Trophoblast cell (in vitro differentiated cells and primary cell): ENCODE measurements at regions not wholly inside any gene's neighbourhood (a gene's known extent, or its start where the extent isn't known, plus 50 kb on each side); places are given as distances from the start of the nearest gene placed in this dataset.

Source experiments
- DNase-seq, 2 donors: peaks; one replicate each; pipeline ENCODE4 v3.0.0-alpha.2; 2016
- H2AFZ ChIP-seq: 2 replicates; pipeline ENCODE4 v1.6.1; 2013; ENCODE audit warnings: low read length, moderate library complexity, mild to moderate bottlenecking; ENCODE audit not compliant: insufficient read depth, poor library complexity
- H2AK5ac ChIP-seq: 2 replicates; pipeline ENCODE4 v1.6.1; 2013; ENCODE audit warnings: mild to moderate bottlenecking, low read length
- H2BK120ac ChIP-seq: 2 replicates; pipeline ENCODE4 v1.6.1; 2013; ENCODE audit warnings: low read length, mild to moderate bottlenecking, moderate library complexity; ENCODE audit not compliant: insufficient read depth, poor library complexity
- H2BK12ac ChIP-seq: 2 replicates; pipeline ENCODE4 v1.6.1; 2013; ENCODE audit warnings: mild to moderate bottlenecking, low read length, moderate library complexity
- H2BK5ac ChIP-seq: 2 replicates; pipeline ENCODE4 v1.6.1; 2013; ENCODE audit warnings: low read length, low read depth, moderate library complexity, mild to moderate bottlenecking; ENCODE audit not compliant: poor library complexity
- H3K14ac ChIP-seq: 2 replicates; pipeline ENCODE4 v1.6.1; 2013; ENCODE audit warnings: mild to moderate bottlenecking, low read length
- H3K18ac ChIP-seq: 2 replicates; pipeline ENCODE4 v1.6.1; 2013; ENCODE audit warnings: mild to moderate bottlenecking, low read length
- H3K23ac ChIP-seq: 2 replicates; pipeline ENCODE4 v1.6.1; 2013; ENCODE audit warnings: low read length
- H3K27ac ChIP-seq: 2 replicates; pipeline ENCODE4 v1.5.1; 2013; ENCODE audit warnings: low read depth, mild to moderate bottlenecking, inconsistent platforms, low read length, moderate library complexity
- H3K27me3 ChIP-seq: 2 replicates; pipeline ENCODE4 v1.6.1; 2013; ENCODE audit warnings: inconsistent platforms, mild to moderate bottlenecking, low read length, moderate library complexity; ENCODE audit not compliant: insufficient read depth
- H3K36me3 ChIP-seq, 2 experiments: 1 replicate in 1 of 2; 2 replicates in 1 of 2; pipeline ENCODE4 v1.6.1; 2013; ENCODE audit warnings: low read length in 2 of 2, mild to moderate bottlenecking in 2 of 2, moderate library complexity in 1 of 2; ENCODE audit not compliant: insufficient read depth in 2 of 2, control insufficient read depth in 1 of 2
- H3K4ac ChIP-seq: 2 replicates; pipeline ENCODE4 v1.6.1; 2013; ENCODE audit warnings: low read depth, mild to moderate bottlenecking, low read length, moderate library complexity
- H3K4me1 ChIP-seq, 2 experiments: 1 replicate in 1 of 2; 2 replicates in 1 of 2; pipeline ENCODE4 v1.6.1; 2013; ENCODE audit warnings: low read length in 2 of 2, mild to moderate bottlenecking in 2 of 2, moderate library complexity in 1 of 2; ENCODE audit not compliant: insufficient read depth in 2 of 2, control insufficient read depth in 1 of 2
- H3K4me2 ChIP-seq: 2 replicates; pipeline ENCODE4 v1.6.1; 2013; ENCODE audit warnings: inconsistent platforms, mild to moderate bottlenecking, low read length, moderate library complexity
- H3K4me3 ChIP-seq: 2 replicates; pipeline ENCODE4 v1.5.1; 2013; ENCODE audit warnings: mild to moderate bottlenecking, low read depth, low read length, inconsistent platforms
- H3K79me1 ChIP-seq: one replicate; pipeline ENCODE4 v1.6.1; 2013; ENCODE audit warnings: low read length
- H3K79me2 ChIP-seq: 2 replicates; pipeline ENCODE4 v1.6.1; 2013; ENCODE audit warnings: low read length, mild to moderate bottlenecking; ENCODE audit not compliant: control insufficient read depth, insufficient read depth, poor library complexity
- H3K9ac ChIP-seq: 2 replicates; pipeline ENCODE4 v1.6.1; 2013; ENCODE audit warnings: mild to moderate bottlenecking, low read length
- H3K9me3 ChIP-seq: 2 replicates; pipeline ENCODE4 v1.6.1; 2013; ENCODE audit warnings: low read depth, mild to moderate bottlenecking, control low read depth, inconsistent platforms, low read length; ENCODE audit not compliant: insufficient read depth
- H4K12ac ChIP-seq: 2 replicates; pipeline ENCODE4 v1.6.1; 2013; ENCODE audit warnings: low read depth, mild to moderate bottlenecking, low read length, moderate library complexity
- H4K8ac ChIP-seq: 2 replicates; pipeline ENCODE4 v1.6.1; 2013; ENCODE audit warnings: low read depth, mild to moderate bottlenecking, low read length, moderate library complexity
- H4K91ac ChIP-seq: one replicate; pipeline ENCODE4 v1.6.1; 2013; ENCODE audit warnings: low read depth, mild to moderate bottlenecking, low read length, moderate library complexity
- WGBS: extraction: QIAGEN DNeasy Blood & Tissue Kit; methylation state at CpG from one replicate; pipeline ENCODE4 v1.1.7; 2013; ENCODE audit warnings: missing lambda C conversion rate; ENCODE audit not compliant: insufficient read length, insufficient coverage; ENCODE audit errors: extremely low coverage; 5-methylcytosine and 5-hydroxymethylcytosine counted together

- H3K79me2 ChIP-seq = no peaks in the 10 kb centered on the region
- H3K27me3 ChIP-seq = no peaks in the 10 kb centered on the region
- H3K79me1 ChIP-seq = no peaks in the 10 kb centered on the region
- no peak overlapping the region for H2BK5ac ChIP-seq
- H3K4me2 ChIP-seq = no peak overlapping the region
- H2BK120ac ChIP-seq = no peak overlapping the region
- H4K12ac ChIP-seq = no peak overlapping the region
- no peaks in the 10 kb centered on the region for H3K36me3 ChIP-seq
- H2BK12ac ChIP-seq = no peak overlapping the region
- H3K27ac ChIP-seq = no peak overlapping the region
- no CpG with 5 or more reads among the region's 4 CpGs for WGBS
- H3K4ac ChIP-seq = no peak overlapping the region
- H3K4me1 ChIP-seq = no peaks in the 10 kb centered on the region
- H3K4me3 ChIP-seq = no peak overlapping the region
- H4K91ac ChIP-seq = no peak overlapping the region
- DNase-seq = no peak
- H3K23ac ChIP-seq = no peak overlapping the region
- no peak overlapping the region for H3K18ac ChIP-seq
- no peak overlapping the region for H3K9ac ChIP-seq
- H4K8ac ChIP-seq = no peak overlapping the region
- H3K14ac ChIP-seq = no peak overlapping the region
- H2AK5ac ChIP-seq = no peak overlapping the region
- no peak overlapping the region for H2AFZ ChIP-seq
- H3K9me3 ChIP-seq = no peaks in the 10 kb centered on the region
Observed at GRCh38 chr2:176744146-176744545, 468.4 kb upstream of the HNRNPA3 start.

GRCh38 chr2:176745543-176746200 is 466.9 kb upstream of the HNRNPA3 start:
- WGBS = no CpG with 5 or more reads among the region's 8 CpGs

GRCh38 chr2:176746411-176746810 is 466.2 kb upstream of the HNRNPA3 start:
- Histone ChIP-seq H3K27ac (no peak overlapping the region), H3K9me3 (no peaks in the 10 kb centered on the region), H3K4ac (no peak overlapping the region), H3K18ac (no peak overlapping the region), H3K23ac (no peak overlapping the region), H2AK5ac (no peak overlapping the region), H4K91ac (no peak overlapping the region), H2AFZ (no peak overlapping the region), H3K36me3 (no peaks in the 10 kb centered on the region), H2BK12ac (no peak overlapping the region), H4K12ac (no peak overlapping the region), H3K14ac (no peak overlapping the region), H3K27me3 (no peaks in the 10 kb centered on the region), H3K4me3 (no peak overlapping the region), H3K4me2 (no peak overlapping the region), H3K9ac (no peak overlapping the region), H3K79me1 (no peaks in the 10 kb centered on the region), H3K4me1 (no peaks in the 10 kb centered on the region), H2BK120ac (no peak overlapping the region), H4K8ac (no peak overlapping the region), H2BK5ac (no peak overlapping the region), H3K79me2 (no peaks in the 10 kb centered on the region)
- no CpG with 5 or more reads among the region's 7 CpGs for WGBS
- no peak for DNase-seq

More at GRCh38 chr2:176745543-176746200, 466.9 kb upstream of the HNRNPA3 start:
- no peak overlapping the region for H3K18ac ChIP-seq
- H3K36me3 ChIP-seq = no peaks in the 10 kb centered on the region
- no peak overlapping the region for H2AK5ac ChIP-seq
- H2BK12ac ChIP-seq = no peak overlapping the region
- no peak overlapping the region for H4K12ac ChIP-seq
- H3K27ac ChIP-seq = no peak overlapping the region
- no peak overlapping the region for H4K8ac ChIP-seq
- H4K91ac ChIP-seq = no peak overlapping the region
- H2AFZ ChIP-seq = no peak overlapping the region
- H2BK5ac ChIP-seq = no peak overlapping the region
- H3K4me1 ChIP-seq = no peaks in the 10 kb centered on the region
- H3K79me2 ChIP-seq = no peaks in the 10 kb centered on the region
- no peak overlapping the region for H2BK120ac ChIP-seq
- H3K9ac ChIP-seq = no peak overlapping the region
- H3K79me1 ChIP-seq = no peaks in the 10 kb centered on the region
- DNase-seq = no peak
- H3K4me3 ChIP-seq = no peak overlapping the region
- no peak overlapping the region for H3K4ac ChIP-seq
- H3K14ac ChIP-seq = no peak overlapping the region
- no peaks in the 10 kb centered on the region for H3K27me3 ChIP-seq
- H3K23ac ChIP-seq = no peak overlapping the region
- H3K9me3 ChIP-seq = no peaks in the 10 kb centered on the region
- H3K4me2 ChIP-seq = no peak overlapping the region

- no peak overlapping the region for H3K23ac ChIP-seq
- no peak overlapping the region for H3K4me3 ChIP-seq
- H3K27me3 ChIP-seq = no peaks in the 10 kb centered on the region
- H3K18ac ChIP-seq = no peak overlapping the region
- H2AK5ac ChIP-seq = no peak overlapping the region
- no peak overlapping the region for H3K4ac ChIP-seq
- H3K27ac ChIP-seq = no peak overlapping the region
- H3K79me1 ChIP-seq = no peaks in the 10 kb centered on the region
- no peaks in the 10 kb centered on the region for H3K4me1 ChIP-seq
- no peaks in the 10 kb centered on the region for H3K79me2 ChIP-seq
- no peak overlapping the region for H3K4me2 ChIP-seq
- no peak overlapping the region for H3K9ac ChIP-seq
- no CpG with 5 or more reads among the region's 4 CpGs for WGBS
- no peak overlapping the region for H4K91ac ChIP-seq
- H3K9me3 ChIP-seq = no peaks in the 10 kb centered on the region
- no peaks in the 10 kb centered on the region for H3K36me3 ChIP-seq
- no peak overlapping the region for H2BK120ac ChIP-seq
- H2BK5ac ChIP-seq = no peak overlapping the region
- H4K8ac ChIP-seq = no peak overlapping the region
- no peak overlapping the region for H2BK12ac ChIP-seq
- no peak overlapping the region for H4K12ac ChIP-seq
- H3K14ac ChIP-seq = no peak overlapping the region
- no peak overlapping the region for H2AFZ ChIP-seq
- no peak for DNase-seq
Observed at GRCh38 chr2:176747506-176747905, 465.1 kb upstream of the HNRNPA3 start.
